Stimulated activated naive CD8-positive, alpha-beta T cell treated with anti-CD3 and anti-CD28 coated beads, Interleukin-15, amount 100 ng/mL, for 72 hours (primary cell): ENCODE measurements at regions not wholly inside any gene's neighbourhood (a gene's known extent, or its start where the extent isn't known, plus 50 kb on each side); places are given as distances from the start of the nearest gene placed in this dataset.
A peak's percentile ranks its signal among the peaks of the same experiment; 100 is the strongest.
"Not testable (repeated sequence)": the region's sequence is repeated elsewhere in the genome, so short reads cannot be mapped to it uniquely, and the experiment has no call there.

Experiments used
- ATAC-seq: fragments of 150-1000 bp; cut with Tn5 transposase; 2 replicates; pipeline ENCODE4 v1.10.0; 2021; ENCODE audit warnings: mild to moderate bottlenecking, moderate library complexity
- DNase-seq, 2 donors: peaks; one replicate each; pipeline ENCODE4 v3.0.0; 2021 to 2022
- H3K27ac Mint-ChIP-seq, 2 donors: one replicate each; pipeline ENCODE4 v1.8.0; 2022; ENCODE audit warnings: mild to moderate bottlenecking in 2 of 2, mixed read lengths in 2 of 2, moderate library complexity in 2 of 2
- H3K27me3 Mint-ChIP-seq: one replicate; pipeline ENCODE4 v1.8.0; 2022; ENCODE audit warnings: mixed read lengths
- H3K4me1 Mint-ChIP-seq: one replicate; pipeline ENCODE4 v1.8.0; 2022; ENCODE audit warnings: mild to moderate bottlenecking, mixed read lengths
- H3K4me3 Mint-ChIP-seq, 2 donors: one replicate each; pipeline ENCODE4 v1.8.0; 2022; ENCODE audit warnings: mild to moderate bottlenecking in 2 of 2, mixed read lengths in 2 of 2, moderate library complexity in 1 of 2
- H3K9me3 Mint-ChIP-seq, 2 donors: one replicate each; pipeline ENCODE4 v1.8.0; 2022; ENCODE audit warnings: mixed read lengths in 2 of 2

DNA sequence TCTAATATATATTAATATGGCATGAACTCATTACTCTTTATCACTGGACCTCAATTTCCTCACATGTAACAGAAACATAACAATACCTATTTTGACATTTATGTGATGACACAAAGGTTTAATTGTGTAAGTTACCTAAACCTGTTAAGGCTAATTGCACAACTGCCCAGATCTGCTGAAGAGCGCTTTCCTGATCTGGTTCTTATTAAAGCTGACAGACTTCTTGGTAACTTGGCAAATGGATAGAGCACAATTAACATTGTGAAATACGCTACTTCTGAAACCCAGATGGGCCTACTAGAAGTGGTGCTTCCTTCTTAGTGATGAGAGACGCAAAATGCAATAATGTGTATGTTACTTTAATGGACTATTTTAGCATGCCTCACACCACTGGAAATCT lies 1767.2 kb upstream of the RAG2 start:
- no peak for DNase-seq
- no peak for ATAC-seq
- no peaks in the 10 kb centered on the region for H3K27me3 Mint-ChIP-seq
- H3K4me3 Mint-ChIP-seq = no peak overlapping the region
- H3K4me1 Mint-ChIP-seq = no peaks in the 10 kb centered on the region
- H3K27ac Mint-ChIP-seq = no peak overlapping the region
- H3K9me3 Mint-ChIP-seq = peaks cover 12 to 25% of the 10 kb centered on the region in 2 donors

DNA sequence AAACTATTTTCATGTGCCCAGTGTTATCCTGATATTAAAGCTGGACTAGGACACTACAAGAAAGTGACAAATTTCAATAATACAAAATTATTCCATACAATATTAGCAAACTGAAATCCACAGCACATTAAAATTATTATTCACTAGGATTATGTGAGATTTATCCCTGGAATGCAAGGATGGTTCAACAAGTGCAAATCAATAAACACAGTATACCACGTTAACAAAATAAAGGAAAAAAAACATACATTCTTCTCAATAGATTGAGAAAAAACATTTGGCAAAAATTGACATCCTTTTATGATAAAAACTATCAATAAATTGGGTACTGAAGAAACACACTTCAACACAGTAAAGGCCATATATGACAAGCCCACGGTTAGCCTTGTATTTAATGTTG lies 1758.2 kb upstream of the RAG2 start:
- Mint-ChIP-seq H3K4me1 (no peaks in the 10 kb centered on the region), H3K27me3 (no peaks in the 10 kb centered on the region), H3K9me3 (peaks cover 2 to 8% of the 10 kb centered on the region in 2 donors), H3K4me3 (no peak overlapping the region), H3K27ac (no peak overlapping the region)
- DNase-seq (no peak), ATAC-seq (no peak)

DNA sequence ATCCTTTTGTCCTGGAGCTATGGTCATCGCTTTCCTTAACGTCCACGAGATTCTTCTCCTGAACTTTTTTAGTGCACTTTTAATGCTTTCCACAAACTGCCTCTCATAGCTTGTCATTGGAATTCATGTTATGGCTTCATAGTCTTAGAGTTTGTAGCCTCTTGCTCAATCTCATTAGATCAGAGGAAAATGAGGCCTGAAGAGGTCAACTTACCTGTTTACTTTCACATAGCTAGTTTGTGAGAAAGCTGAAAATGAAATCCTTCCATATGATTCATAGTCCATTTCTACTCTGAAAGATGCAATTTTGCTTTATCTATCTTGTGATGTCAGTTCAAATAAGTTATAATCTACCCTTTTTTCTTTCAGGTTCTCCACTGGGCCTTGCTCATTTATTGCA lies 1747.2 kb upstream of the RAG2 start:
- no peaks in the 10 kb centered on the region for H3K4me1 Mint-ChIP-seq
- H3K9me3 Mint-ChIP-seq = peaks cover 0 to 19% of the 10 kb centered on the region in 2 donors
- DNase-seq (no peak), ATAC-seq (no peak)
- H3K27ac Mint-ChIP-seq = peak overlapping the region in 1 of 2 donors; percentile 28
- H3K27me3 Mint-ChIP-seq = no peaks in the 10 kb centered on the region
- H3K4me3 Mint-ChIP-seq = no peak overlapping the region

DNA sequence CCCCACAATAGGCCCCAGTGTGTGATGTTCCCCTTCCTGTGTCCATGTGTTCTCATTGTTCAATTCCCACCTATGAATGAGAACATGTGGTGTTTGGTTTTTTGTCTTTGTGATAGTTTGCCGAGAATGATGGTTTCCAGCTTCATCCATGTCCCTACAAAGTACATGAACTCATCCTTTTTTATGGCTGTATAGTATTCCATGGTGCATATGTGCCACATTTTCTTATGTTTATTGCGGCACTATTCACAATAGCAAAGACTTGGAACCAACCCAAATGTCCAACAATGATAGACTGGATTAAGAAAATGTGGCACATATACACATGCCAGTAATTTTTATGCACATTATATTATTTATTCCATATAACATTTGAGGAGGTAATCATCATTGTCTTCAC lies 1743.6 kb upstream of the RAG2 start:
- H3K27me3 Mint-ChIP-seq, H3K4me1 Mint-ChIP-seq, DNase-seq, H3K4me3 Mint-ChIP-seq, ATAC-seq, H3K27ac Mint-ChIP-seq, H3K9me3 Mint-ChIP-seq: not testable (repeated sequence)

DNA sequence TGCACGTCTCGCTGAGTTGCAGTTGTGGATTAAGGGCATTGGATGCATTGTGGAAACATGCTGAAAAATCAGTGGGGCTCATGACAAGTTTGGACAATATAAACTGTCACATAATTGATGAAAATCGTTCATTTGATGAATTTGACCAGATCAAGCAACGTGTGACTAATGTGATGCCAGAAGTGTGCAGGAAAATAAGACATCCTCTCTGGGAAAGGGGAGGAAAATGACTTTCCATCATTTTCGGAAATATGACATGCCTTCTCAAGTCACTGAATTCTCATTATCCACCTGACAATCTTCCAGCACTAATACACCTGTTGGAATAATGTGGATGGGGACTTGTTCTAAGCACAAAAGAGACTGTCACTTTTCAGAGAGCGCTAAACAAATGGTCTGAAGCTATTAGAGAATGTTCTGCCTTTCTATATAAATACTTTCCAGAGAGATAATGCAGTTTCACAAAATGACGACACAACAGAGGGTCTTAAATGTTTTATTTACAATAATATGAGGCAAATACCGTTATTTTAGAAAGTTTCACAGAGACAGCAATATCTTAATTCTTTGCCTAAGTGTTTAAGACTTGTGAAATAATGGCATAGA lies 1741.9 kb upstream of the RAG2 start:
- no peak overlapping the region for H3K27ac Mint-ChIP-seq
- H3K4me1 Mint-ChIP-seq = no peaks in the 10 kb centered on the region
- peaks cover 5 to 16% of the 10 kb centered on the region in 2 donors for H3K9me3 Mint-ChIP-seq
- DNase-seq (no peak), ATAC-seq (no peak)
- H3K4me3 Mint-ChIP-seq = no peak overlapping the region
- H3K27me3 Mint-ChIP-seq = no peaks in the 10 kb centered on the region

DNA sequence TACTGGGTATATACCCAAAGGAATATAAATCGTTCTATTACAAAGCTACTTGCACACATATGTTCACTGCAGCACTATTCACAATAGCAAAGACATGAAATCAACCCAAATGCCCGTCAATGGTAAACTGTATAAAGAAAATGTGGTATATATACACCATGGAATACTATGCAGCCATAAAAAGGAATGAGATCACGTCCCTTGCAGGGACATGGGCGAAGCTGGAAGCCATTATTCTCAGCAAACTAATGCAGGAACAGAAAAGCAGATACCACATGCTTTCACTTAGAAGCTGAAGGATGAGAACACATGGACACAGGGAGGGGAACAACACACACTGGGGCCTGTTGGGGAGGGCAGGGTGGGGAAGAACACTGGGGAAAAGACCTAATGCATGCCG lies 1740.0 kb upstream of the RAG2 start:
- peaks cover 8 to 16% of the 10 kb centered on the region in 2 donors for H3K9me3 Mint-ChIP-seq
- not testable (repeated sequence) for ATAC-seq, H3K27me3 Mint-ChIP-seq, H3K4me3 Mint-ChIP-seq, DNase-seq, H3K27ac Mint-ChIP-seq, H3K4me1 Mint-ChIP-seq

DNA sequence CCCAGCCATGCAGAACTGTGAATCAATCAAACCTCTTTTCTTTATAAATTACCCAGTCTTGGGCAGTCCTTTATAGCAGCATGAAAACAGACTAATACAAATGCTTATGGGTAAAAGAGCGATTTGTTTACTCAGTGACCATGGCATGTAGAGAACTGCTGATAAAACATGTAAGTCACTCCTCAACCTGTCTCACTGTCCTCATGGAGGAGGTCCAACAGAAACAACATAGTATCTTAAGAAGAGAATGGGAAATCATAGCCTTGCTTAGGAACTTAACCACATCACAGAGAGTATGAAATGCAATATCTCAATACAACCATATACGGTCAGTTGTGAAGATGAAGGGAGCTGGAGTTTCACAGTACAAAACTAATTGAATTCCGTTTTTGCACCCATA lies 1734.0 kb upstream of the RAG2 start:
- Mint-ChIP-seq H3K4me3 (no peak overlapping the region), H3K27me3 (no peaks in the 10 kb centered on the region), H3K27ac (no peak overlapping the region), H3K4me1 (no peaks in the 10 kb centered on the region), H3K9me3 (peaks cover 8 to 9% of the 10 kb centered on the region in 2 donors)
- DNase-seq (no peak), ATAC-seq (no peak)

DNA sequence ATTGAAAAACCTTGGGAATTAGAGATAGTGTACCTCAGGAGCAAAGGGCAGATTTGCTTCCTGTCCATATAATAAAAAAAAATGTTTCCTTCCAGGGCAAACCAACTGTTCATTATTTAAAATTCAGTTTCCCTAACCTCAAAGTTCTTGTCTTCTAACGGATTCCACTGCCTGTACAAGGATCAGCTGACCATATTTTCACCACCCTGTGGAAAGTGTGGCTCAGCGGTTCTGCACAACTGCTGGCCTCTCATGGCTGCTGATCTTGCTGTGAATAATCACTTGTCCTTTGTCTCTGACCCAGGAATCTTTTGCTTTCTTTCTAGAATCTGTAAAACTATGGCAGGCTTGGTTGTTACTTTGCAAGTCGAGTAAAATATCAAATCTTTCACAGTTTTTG lies 1732.5 kb upstream of the RAG2 start:
- DNase-seq (no peak), ATAC-seq (no peak)
- Mint-ChIP-seq H3K4me1 (no peaks in the 10 kb centered on the region), H3K27ac (no peak overlapping the region), H3K9me3 (peaks cover 0 to 4% of the 10 kb centered on the region in 2 donors), H3K27me3 (no peaks in the 10 kb centered on the region), H3K4me3 (no peak overlapping the region)

DNA sequence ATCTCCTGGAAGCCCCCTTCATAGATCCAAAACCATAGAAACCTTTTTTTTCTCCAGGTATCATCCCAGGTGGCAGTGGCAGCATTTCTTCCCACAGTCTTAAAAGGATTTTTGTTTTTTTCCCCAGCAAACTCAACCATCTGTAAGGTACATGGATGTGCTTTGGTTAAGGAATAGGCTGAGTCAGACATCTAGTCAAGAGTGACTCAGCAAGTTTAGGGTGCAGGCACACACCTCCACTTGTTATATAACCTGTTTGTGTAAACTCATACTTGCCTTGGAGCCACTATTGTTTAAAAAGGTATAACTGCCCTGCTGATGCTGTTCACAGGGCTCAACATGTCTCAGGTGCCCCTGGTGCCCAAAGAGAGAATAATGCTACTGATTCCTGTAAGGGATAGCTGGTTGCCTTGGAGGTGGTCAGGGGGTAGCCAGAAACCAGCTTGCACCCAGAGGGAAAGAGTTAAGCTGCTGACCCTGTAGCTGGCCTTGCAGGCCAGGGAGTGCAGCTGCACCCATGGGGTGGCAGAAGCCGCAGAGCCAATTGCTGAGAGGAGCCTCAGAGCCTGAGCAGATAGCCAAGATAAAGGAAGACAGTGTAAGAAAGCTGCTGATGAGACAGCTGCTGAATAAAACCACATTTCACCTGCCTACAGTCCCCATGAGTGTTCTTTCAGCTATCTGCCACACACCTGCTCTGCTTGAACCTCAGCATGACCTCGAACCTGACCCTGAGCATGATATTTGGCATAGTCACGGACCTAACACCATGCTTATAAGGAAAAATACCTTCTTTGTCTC lies 1726.1 kb upstream of the RAG2 start:
- DNase-seq (no peak), ATAC-seq (no peak)
- Mint-ChIP-seq H3K27me3 (no peaks in the 10 kb centered on the region), H3K9me3 (peaks cover 7 to 18% of the 10 kb centered on the region in 2 donors), H3K4me3 (no peak overlapping the region), H3K27ac (no peak overlapping the region), H3K4me1 (no peaks in the 10 kb centered on the region)

DNA sequence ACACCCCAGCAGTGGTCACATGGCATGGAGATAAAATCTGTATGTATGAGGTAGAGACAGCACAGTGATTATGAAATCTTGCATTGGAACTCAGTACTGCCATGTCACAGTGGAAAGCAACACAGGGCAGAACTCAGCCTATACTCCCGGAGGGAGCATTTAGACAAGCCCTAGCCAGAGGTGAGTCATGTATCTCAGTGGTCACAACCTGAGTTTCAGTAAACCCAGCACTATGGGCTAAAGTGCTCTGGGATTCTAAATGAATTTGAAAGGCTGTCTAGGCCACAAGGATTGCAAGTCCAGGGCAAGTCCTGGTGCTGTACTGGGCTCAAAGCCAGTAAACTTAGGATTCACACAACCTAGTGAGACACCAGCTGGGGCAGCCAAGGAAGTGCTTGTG lies 1717.1 kb upstream of the RAG2 start:
- no peaks in the 10 kb centered on the region for H3K4me1 Mint-ChIP-seq
- no peaks in the 10 kb centered on the region for H3K27me3 Mint-ChIP-seq
- no peak overlapping the region for H3K4me3 Mint-ChIP-seq
- H3K27ac Mint-ChIP-seq = no peak overlapping the region
- DNase-seq = no peak
- H3K9me3 Mint-ChIP-seq = peaks cover 12 to 15% of the 10 kb centered on the region in 2 donors
- no peak for ATAC-seq

DNA sequence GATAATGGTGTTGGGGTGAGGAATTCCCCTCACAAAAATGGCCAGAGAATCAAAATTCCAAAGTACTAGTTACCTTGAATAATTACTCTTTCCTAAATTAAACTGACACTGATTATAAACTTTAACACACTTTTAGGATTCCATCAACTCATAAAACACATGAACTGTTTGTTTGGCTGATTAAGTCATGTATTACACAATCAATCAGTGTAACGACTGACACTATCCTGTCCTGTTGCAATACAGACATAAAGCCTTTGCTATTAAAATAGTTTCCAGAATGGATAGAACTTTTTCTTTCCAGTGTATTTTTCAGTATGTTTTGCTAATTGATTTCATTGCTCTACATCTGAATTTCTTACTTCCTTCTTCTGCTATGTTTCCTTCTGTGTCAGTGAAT lies 1709.4 kb upstream of the RAG2 start:
- Mint-ChIP-seq H3K27me3 (no peaks in the 10 kb centered on the region), H3K4me3 (no peak overlapping the region), H3K4me1 (no peaks in the 10 kb centered on the region), H3K9me3 (peaks cover 0 to 14% of the 10 kb centered on the region in 2 donors), H3K27ac (no peak overlapping the region)
- DNase-seq (no peak), ATAC-seq (no peak)

DNA sequence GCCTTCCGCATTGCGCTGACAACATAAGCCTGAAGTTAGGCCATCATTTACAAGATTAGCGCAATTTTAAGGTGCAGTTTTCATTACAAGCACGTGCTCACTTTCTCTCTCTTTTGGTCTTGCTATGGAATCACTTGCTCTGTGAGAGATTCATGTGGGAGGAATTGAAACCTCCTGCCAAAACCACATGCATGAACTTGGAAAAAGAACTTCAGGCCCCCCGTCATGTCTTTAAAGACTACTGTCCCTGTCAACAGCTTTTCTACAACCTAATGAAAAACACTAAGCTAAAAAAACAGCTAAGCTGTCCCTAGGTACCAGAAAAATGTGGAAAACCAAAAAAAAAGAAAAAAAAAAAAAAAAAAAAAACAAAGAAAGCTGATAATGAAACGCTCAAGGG lies 1707.6 kb upstream of the RAG2 start:
- H3K4me1 Mint-ChIP-seq = no peaks in the 10 kb centered on the region
- H3K4me3 Mint-ChIP-seq = no peak overlapping the region
- H3K9me3 Mint-ChIP-seq = peaks cover 0 to 14% of the 10 kb centered on the region in 2 donors
- no peaks in the 10 kb centered on the region for H3K27me3 Mint-ChIP-seq
- ATAC-seq (no peak), DNase-seq (no peak)
- no peak overlapping the region for H3K27ac Mint-ChIP-seq

DNA sequence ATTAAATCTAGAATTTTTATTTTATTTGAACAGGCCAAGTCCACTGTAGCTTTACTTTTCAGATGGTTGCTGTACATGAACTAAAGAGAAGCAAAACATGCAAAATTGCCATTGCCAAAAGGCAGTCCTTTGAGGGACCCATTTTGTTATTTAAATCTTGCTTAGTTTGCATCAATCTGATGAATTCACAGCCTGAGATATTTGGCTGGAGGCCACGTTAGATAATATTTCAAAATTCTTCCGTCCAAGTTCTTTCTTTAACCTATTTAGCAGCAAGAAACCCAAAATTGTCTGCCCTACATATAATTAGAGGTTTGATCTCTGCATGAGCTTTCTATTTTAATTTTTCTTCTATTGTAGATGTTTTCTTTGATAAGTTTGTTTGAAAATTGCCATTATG lies 1706.9 kb upstream of the RAG2 start:
- no peak overlapping the region for H3K4me3 Mint-ChIP-seq
- H3K9me3 Mint-ChIP-seq = peaks cover 0 to 10% of the 10 kb centered on the region in 2 donors
- H3K4me1 Mint-ChIP-seq = no peaks in the 10 kb centered on the region
- no peaks in the 10 kb centered on the region for H3K27me3 Mint-ChIP-seq
- H3K27ac Mint-ChIP-seq = no peak overlapping the region
- DNase-seq (no peak), ATAC-seq (no peak)

DNA sequence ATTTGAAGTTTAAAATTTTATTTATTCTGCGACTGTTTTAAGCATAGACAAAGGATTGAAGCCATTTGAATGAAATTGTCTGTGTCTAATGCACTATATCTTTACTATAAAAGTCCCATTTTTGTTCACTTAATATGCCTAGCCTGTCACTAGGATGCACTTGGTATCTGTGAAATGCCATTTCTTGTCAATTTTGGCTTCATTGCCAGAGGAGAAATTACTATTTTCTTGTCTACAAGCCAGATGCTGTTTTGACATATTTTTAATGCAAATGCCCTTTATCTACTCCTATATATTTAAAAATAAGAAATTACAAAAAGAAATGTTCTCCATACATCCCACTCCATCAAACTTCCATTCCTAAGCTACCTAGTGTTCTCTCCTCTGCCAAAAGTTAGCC lies 1704.5 kb upstream of the RAG2 start:
- Mint-ChIP-seq H3K27me3 (no peaks in the 10 kb centered on the region), H3K4me3 (no peak overlapping the region), H3K4me1 (no peaks in the 10 kb centered on the region), H3K27ac (no peak overlapping the region), H3K9me3 (peaks cover 0 to 10% of the 10 kb centered on the region in 2 donors)
- ATAC-seq = no peak
- DNase-seq = no peak

DNA sequence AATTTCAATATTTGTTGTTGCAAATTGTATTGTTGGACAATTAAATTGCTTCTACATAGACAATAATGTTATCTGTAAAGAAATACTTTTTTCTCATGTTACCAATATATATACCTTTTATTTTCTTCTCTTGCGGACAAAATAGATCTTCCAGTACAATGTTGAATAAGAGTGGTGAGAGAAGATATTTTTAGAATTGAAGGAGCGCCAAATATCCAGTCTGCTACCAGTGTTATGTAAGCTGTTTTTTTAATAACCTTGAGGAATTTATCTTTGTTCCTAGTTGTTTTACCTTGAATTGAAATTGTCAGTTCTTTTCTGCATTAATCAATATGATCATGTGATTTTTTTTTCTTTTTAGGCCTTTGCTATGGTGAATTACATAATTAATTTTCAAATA lies 1702.5 kb upstream of the RAG2 start:
- H3K4me3 Mint-ChIP-seq = no peak overlapping the region
- H3K9me3 Mint-ChIP-seq = peaks cover 8 to 10% of the 10 kb centered on the region in 2 donors
- ATAC-seq (no peak), DNase-seq (no peak)
- no peaks in the 10 kb centered on the region for H3K4me1 Mint-ChIP-seq
- no peaks in the 10 kb centered on the region for H3K27me3 Mint-ChIP-seq
- H3K27ac Mint-ChIP-seq = no peak overlapping the region

DNA sequence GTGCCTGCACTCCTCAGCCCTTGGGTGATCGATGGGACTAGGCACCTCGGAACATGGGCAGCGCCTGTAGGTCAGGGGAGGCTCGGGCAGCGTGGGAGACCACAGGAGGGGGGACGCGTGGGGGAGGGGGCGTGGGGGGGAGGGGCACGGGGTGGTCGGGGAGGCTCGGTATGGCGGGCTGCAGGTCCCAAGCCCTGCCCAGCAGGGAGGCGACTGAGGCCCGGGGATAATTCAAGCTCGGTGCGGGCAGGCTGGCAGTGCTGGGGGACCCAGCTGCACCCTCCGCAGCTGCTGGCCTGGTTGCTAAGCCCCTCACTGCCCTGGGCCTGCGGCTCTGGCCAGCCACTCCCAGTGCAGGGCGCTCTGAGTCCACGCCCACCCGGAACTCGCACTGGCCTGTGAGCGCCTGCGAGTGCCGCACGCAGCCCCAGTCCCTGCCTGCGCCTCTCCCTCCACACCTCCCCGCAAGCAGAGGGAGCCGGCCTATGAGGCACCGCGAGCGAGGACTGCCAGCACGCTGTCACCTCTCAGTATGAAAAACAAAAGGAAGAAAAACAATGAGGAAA lies 1698.3 kb upstream of the RAG2 start:
- Mint-ChIP-seq H3K4me1 (no peaks in the 10 kb centered on the region), H3K9me3 (peaks cover 7 to 21% of the 10 kb centered on the region in 2 donors), H3K4me3 (no peak overlapping the region), H3K27ac (no peak overlapping the region), H3K27me3 (no peaks in the 10 kb centered on the region)
- DNase-seq = no peak
- ATAC-seq = no peak
